ENCODE measurements at regions not wholly inside any gene's neighbourhood (a gene's known extent, or its start where the extent isn't known, plus 50 kb on each side); places are given as distances from the start of the nearest gene placed in this dataset.

- H3K9me3 ChIP-seq, result no peaks in the 10 kb centered on the region
- H3K36me3 ChIP-seq, result no peaks in the 10 kb centered on the region
- ATAC-seq (ENCODE audit: low FRiP score in 2 of 2) (peak in 1 of 2 donors; percentile 73), DNase-seq (peak; percentile 52 to 59)
- 71 to 87% methylated on average over 6 to 7 of the region's 7 CpGs for WGBS, 2 donors
- H3K27me3 ChIP-seq, result no peaks in the 10 kb centered on the region
- TF ChIP-seq EP300 (IDR thresholded peaks at IDR 0.05) (no peak), POLR2A (IDR thresholded peaks at IDR 0.05) (no peak)
- no peak overlapping the region for H3K4me3 ChIP-seq
- no peak overlapping the region for H3K27ac ChIP-seq
- peaks cover 11 to 16% (median 12%) of the 10 kb centered on the region in 4 donors for H3K4me1 ChIP-seq
Measured at GRCh38 chr4:14879683-14880082, 122.6 kb upstream of the CPEB2 start.

GRCh38 chr4:14880805-14881204 lies 121.5 kb upstream of the CPEB2 start:
- Histone ChIP-seq H3K27me3 (no peaks in the 10 kb centered on the region), H3K4me3 (no peak overlapping the region), H3K36me3 (no peaks in the 10 kb centered on the region), H3K9me3 (no peaks in the 10 kb centered on the region), H3K27ac (no peak overlapping the region), H3K4me1 (peaks cover 11 to 16% (median 12%) of the 10 kb centered on the region in 4 donors)
- no peak for DNase-seq
- 89 to 90% methylated on average over 2 of the region's 2 CpGs for WGBS, 2 donors
- TF ChIP-seq CTCF (IDR thresholded peaks at IDR 0.05) (no peak), POLR2A (IDR thresholded peaks at IDR 0.05) (no peak), EP300 (IDR thresholded peaks at IDR 0.05) (no peak), POLR2AphosphoS5 (IDR thresholded peaks at IDR 0.05) (no peak)
- ATAC-seq (ENCODE audit: low FRiP score in 2 of 2), result no peak

GRCh38 chr4:14883166-14883565 lies 119.1 kb upstream of the CPEB2 start:
- no peak for TF ChIP-seq POLR2A (IDR thresholded peaks at IDR 0.05)
- TF ChIP-seq POLR2AphosphoS5 (IDR thresholded peaks at IDR 0.05), result no peak
- no peak for TF ChIP-seq CTCF (IDR thresholded peaks at IDR 0.05)
- H3K4me3 ChIP-seq, result no peak overlapping the region
- no peaks in the 10 kb centered on the region for H3K27me3 ChIP-seq
- H3K36me3 ChIP-seq, result no peaks in the 10 kb centered on the region
- H3K4me1 ChIP-seq, result no peaks in the 10 kb centered on the region
- H3K27ac ChIP-seq, result no peak overlapping the region
- no peaks in the 10 kb centered on the region for H3K9me3 ChIP-seq
- ATAC-seq (ENCODE audit: low FRiP score in 2 of 2), result no peak
- no peak for DNase-seq
- WGBS, 2 donors, result 77 to 93% methylated on average over 3 of the region's 3 CpGs

- H3K27ac ChIP-seq, result no peak overlapping the region
- ATAC-seq (ENCODE audit: low FRiP score in 2 of 2) (no peak), DNase-seq (no peak)
- WGBS, 2 donors, result 77 to 93% methylated on average over 1 of the region's 1 CpG
- H3K36me3 ChIP-seq, result no peaks in the 10 kb centered on the region
- H3K4me3 ChIP-seq, result no peak overlapping the region
- no peaks in the 10 kb centered on the region for H3K4me1 ChIP-seq
- H3K27me3 ChIP-seq, result no peaks in the 10 kb centered on the region
- no peak for TF ChIP-seq CTCF (IDR thresholded peaks at IDR 0.05)
- no peak for TF ChIP-seq POLR2AphosphoS5 (IDR thresholded peaks at IDR 0.05)
- no peak for TF ChIP-seq EP300 (IDR thresholded peaks at IDR 0.05)
- no peak for TF ChIP-seq POLR2A (IDR thresholded peaks at IDR 0.05)
- no peaks in the 10 kb centered on the region for H3K9me3 ChIP-seq
Measured at GRCh38 chr4:14883661-14884060, 118.6 kb upstream of the CPEB2 start.

- H3K27ac ChIP-seq, result no peak overlapping the region
- TF ChIP-seq POLR2AphosphoS5 (IDR thresholded peaks at IDR 0.05) (no peak), POLR2A (IDR thresholded peaks at IDR 0.05) (no peak), CTCF (IDR thresholded peaks at IDR 0.05) (no peak), EP300 (IDR thresholded peaks at IDR 0.05) (no peak)
- H3K9me3 ChIP-seq, result no peaks in the 10 kb centered on the region
- ATAC-seq (ENCODE audit: low FRiP score in 2 of 2), result no peak
- 81 to 89% methylated on average over 9 of the region's 9 CpGs for WGBS, 2 donors
- DNase-seq, result no peak
- no peak overlapping the region for H3K4me3 ChIP-seq
- H3K36me3 ChIP-seq, result no peaks in the 10 kb centered on the region
- no peaks in the 10 kb centered on the region for H3K27me3 ChIP-seq
- H3K4me1 ChIP-seq, result no peaks in the 10 kb centered on the region
Measured at GRCh38 chr4:14887842-14888433, 114.3 kb upstream of the CPEB2 start.
